ENCODE measurements at regions not wholly inside any gene's neighbourhood (a gene's known extent, or its start where the extent isn't known, plus 50 kb on each side); places are given as distances from the start of the nearest gene placed in this dataset.

- no peak overlapping the region for H3K4me3 ChIP-seq (ENCODE audit: severe bottlenecking)
- ATAC-seq (ENCODE audit: low read depth) (peak; percentile 29; the same call in 1 of the 3 replicates), DNase-seq (ENCODE audit: low spot score) (no peak)
- H3K27me3 ChIP-seq (ENCODE audit: insufficient read depth, poor library complexity, severe bottlenecking): no peaks in the 10 kb centered on the region
- H3K27ac ChIP-seq (ENCODE audit: poor library complexity, severe bottlenecking): no peak overlapping the region
- no peaks in the 10 kb centered on the region for H3K4me1 ChIP-seq (ENCODE audit: insufficient read depth, poor library complexity, severe bottlenecking)
- no peak for TF ChIP-seq CTCF (IDR thresholded peaks at IDR 0.05; ENCODE audit: poor library complexity, severe bottlenecking)
- no peaks in the 10 kb centered on the region for H3K36me3 ChIP-seq (ENCODE audit: low read depth)
- no peaks in the 10 kb centered on the region for H3K9me3 ChIP-seq (ENCODE audit: severe bottlenecking)
Observed at GRCh38 chr6:6925391-6926164, 182.2 kb upstream of the RREB1 start.

- no peaks in the 10 kb centered on the region for H3K27me3 ChIP-seq (ENCODE audit: insufficient read depth, poor library complexity, severe bottlenecking)
- no peak for TF ChIP-seq CTCF (IDR thresholded peaks at IDR 0.05; ENCODE audit: poor library complexity, severe bottlenecking)
- no peak for DNase-seq (ENCODE audit: low spot score)
- no peaks in the 10 kb centered on the region for H3K36me3 ChIP-seq (ENCODE audit: low read depth)
- H3K4me3 ChIP-seq (ENCODE audit: severe bottlenecking): no peak overlapping the region
- no peaks in the 10 kb centered on the region for H3K9me3 ChIP-seq (ENCODE audit: severe bottlenecking)
- ATAC-seq (ENCODE audit: low read depth): no peak
- H3K4me1 ChIP-seq (ENCODE audit: insufficient read depth, poor library complexity, severe bottlenecking): no peaks in the 10 kb centered on the region
- H3K27ac ChIP-seq (ENCODE audit: poor library complexity, severe bottlenecking): no peak overlapping the region
Observed at GRCh38 chr6:6926856-6927255, 180.9 kb upstream of the RREB1 start.

- no peaks in the 10 kb centered on the region for H3K36me3 ChIP-seq (ENCODE audit: low read depth)
- H3K27me3 ChIP-seq (ENCODE audit: insufficient read depth, poor library complexity, severe bottlenecking): no peaks in the 10 kb centered on the region
- H3K27ac ChIP-seq (ENCODE audit: poor library complexity, severe bottlenecking): no peak overlapping the region
- H3K4me1 ChIP-seq (ENCODE audit: insufficient read depth, poor library complexity, severe bottlenecking): no peaks in the 10 kb centered on the region
- DNase-seq (ENCODE audit: low spot score): no peak
- no peak for TF ChIP-seq CTCF (IDR thresholded peaks at IDR 0.05; ENCODE audit: poor library complexity, severe bottlenecking)
- no peak for ATAC-seq (ENCODE audit: low read depth)
- H3K9me3 ChIP-seq (ENCODE audit: severe bottlenecking): no peaks in the 10 kb centered on the region
- H3K4me3 ChIP-seq (ENCODE audit: severe bottlenecking): no peak overlapping the region
Observed at GRCh38 chr6:6927521-6928361, 180.0 kb upstream of the RREB1 start.

- TF ChIP-seq CTCF (IDR thresholded peaks at IDR 0.05; ENCODE audit: poor library complexity, severe bottlenecking): no peak
- no peak for DNase-seq (ENCODE audit: low spot score)
- Histone ChIP-seq H3K27me3 (ENCODE audit: insufficient read depth, poor library complexity, severe bottlenecking) (no peaks in the 10 kb centered on the region), H3K4me1 (ENCODE audit: insufficient read depth, poor library complexity, severe bottlenecking) (no peaks in the 10 kb centered on the region), H3K27ac (ENCODE audit: poor library complexity, severe bottlenecking) (no peak overlapping the region), H3K9me3 (ENCODE audit: severe bottlenecking) (no peaks in the 10 kb centered on the region), H3K36me3 (ENCODE audit: low read depth) (no peaks in the 10 kb centered on the region), H3K4me3 (ENCODE audit: severe bottlenecking) (no peak overlapping the region)
- ATAC-seq (ENCODE audit: low read depth): no peak
Observed at GRCh38 chr6:6930223-6930880, 177.4 kb upstream of the RREB1 start.

All from RWPE2 (cell line).